OCI-LY3 (cell line): ENCODE measurements at regions not wholly inside any gene's neighbourhood (a gene's known extent, or its start where the extent isn't known, plus 50 kb on each side); places are given as distances from the start of the nearest gene placed in this dataset.

Experiments
- EZH2phosphoT487 ChIP-seq: fragments of 200-600 bp; shearing (Covaris generic); IDR thresholded peaks from 2 replicates; pipeline ENCODE4 v1.6.1; 2018; ENCODE audit warnings: antibody characterized with exemption, mixed run types, low read depth
- TF ChIP-seq, protein P1 (sequence below): fragments of 200-600, 300-600 bp; sonication (generic); IDR thresholded peaks from 2 replicates; pipeline ENCODE4 v1.5.1; 2014; ENCODE audit warnings: antibody characterized with exemption, low read length, low read depth

DNA sequence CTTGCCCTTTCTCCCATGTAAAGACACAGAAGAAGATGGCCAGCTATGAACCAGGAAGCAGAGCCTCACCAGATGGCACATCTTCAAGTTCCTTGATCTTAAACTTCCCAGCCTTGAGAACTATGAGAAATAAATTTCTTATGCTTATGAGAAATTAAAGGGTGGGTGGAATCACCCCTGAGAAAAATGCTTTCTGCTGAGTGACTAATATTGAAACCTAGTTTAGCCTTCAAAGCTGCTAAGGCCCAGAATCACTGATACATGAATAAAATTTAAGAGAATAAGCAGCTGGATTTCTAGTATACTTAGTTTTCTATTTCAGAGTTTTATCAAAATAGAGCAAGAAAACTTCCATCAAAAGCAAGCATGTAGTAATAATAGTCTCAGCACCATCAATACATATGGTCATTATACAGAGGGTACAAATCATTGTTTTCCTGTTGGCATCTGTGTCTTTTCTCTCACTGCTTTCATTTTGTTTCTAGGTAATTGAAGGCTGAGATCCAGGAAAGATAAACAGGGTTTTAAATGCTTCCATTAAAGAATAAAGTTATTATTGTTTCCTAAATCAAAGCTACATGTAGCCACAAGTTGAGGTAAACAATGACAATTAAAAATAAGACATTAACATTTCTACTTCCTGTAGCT is 53.3 kb upstream of the COL5A2 start:
- TF ChIP-seq, protein P1, sequence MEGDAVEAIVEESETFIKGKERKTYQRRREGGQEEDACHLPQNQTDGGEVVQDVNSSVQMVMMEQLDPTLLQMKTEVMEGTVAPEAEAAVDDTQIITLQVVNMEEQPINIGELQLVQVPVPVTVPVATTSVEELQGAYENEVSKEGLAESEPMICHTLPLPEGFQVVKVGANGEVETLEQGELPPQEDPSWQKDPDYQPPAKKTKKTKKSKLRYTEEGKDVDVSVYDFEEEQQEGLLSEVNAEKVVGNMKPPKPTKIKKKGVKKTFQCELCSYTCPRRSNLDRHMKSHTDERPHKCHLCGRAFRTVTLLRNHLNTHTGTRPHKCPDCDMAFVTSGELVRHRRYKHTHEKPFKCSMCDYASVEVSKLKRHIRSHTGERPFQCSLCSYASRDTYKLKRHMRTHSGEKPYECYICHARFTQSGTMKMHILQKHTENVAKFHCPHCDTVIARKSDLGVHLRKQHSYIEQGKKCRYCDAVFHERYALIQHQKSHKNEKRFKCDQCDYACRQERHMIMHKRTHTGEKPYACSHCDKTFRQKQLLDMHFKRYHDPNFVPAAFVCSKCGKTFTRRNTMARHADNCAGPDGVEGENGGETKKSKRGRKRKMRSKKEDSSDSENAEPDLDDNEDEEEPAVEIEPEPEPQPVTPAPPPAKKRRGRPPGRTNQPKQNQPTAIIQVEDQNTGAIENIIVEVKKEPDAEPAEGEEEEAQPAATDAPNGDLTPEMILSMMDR: no peak
- TF ChIP-seq EZH2phosphoT487: no peak
